Esophagus squamous epithelium (tissue), 4 donors: ENCODE measurements at regions not wholly inside any gene's neighbourhood (a gene's known extent, or its start where the extent isn't known, plus 50 kb on each side); places are given as distances from the start of the nearest gene placed in this dataset.

Experiments
- small RNA-seq, 4 donors: library from RNA; depleted of rRNA; stranded (forward); fragments of <200 nt; gene quantifications; one replicate each; pipeline ENCODE3, GENCODE V24; 2016

Small RNA genes lying in the stretch of these regions (small RNA-seq; reads per million reads assigned to genes)
- gene RF00019, result 0 reads per million in 4 donors
